Endothelial cell (in vitro differentiated cells): ENCODE measurements at regions not wholly inside any gene's neighbourhood (a gene's known extent, or its start where the extent isn't known, plus 50 kb on each side); places are given as distances from the start of the nearest gene placed in this dataset.

Experiments used
- DNase-seq: peaks from one replicate; pipeline ENCODE4 v3.0.0; 2021; ENCODE audit warnings: low spot score
- H3K27ac Mint-ChIP-seq: one replicate; pipeline ENCODE4 v1.8.0; 2021; ENCODE audit warnings: mixed read lengths, inconsistent platforms; ENCODE audit not compliant: unreplicated experiment
- H3K27me3 Mint-ChIP-seq: one replicate; pipeline ENCODE4 v1.8.0; 2021; ENCODE audit warnings: mild to moderate bottlenecking, moderate library complexity, mixed read lengths, inconsistent platforms; ENCODE audit not compliant: unreplicated experiment
- H3K36me3 Mint-ChIP-seq: one replicate; pipeline ENCODE4 v1.8.0; 2021; ENCODE audit warnings: mild to moderate bottlenecking, low read depth, mixed read lengths, inconsistent platforms; ENCODE audit not compliant: unreplicated experiment
- H3K4me1 Mint-ChIP-seq: one replicate; pipeline ENCODE4 v1.8.0; 2021; ENCODE audit warnings: mild to moderate bottlenecking, mixed read lengths, inconsistent platforms; ENCODE audit not compliant: unreplicated experiment
- H3K4me3 Mint-ChIP-seq: one replicate; pipeline ENCODE4 v1.8.0; 2021; ENCODE audit warnings: mild to moderate bottlenecking, mixed read lengths, inconsistent platforms; ENCODE audit not compliant: unreplicated experiment
- H3K9me3 Mint-ChIP-seq: one replicate; pipeline ENCODE4 v1.8.0; 2021; ENCODE audit warnings: mixed read lengths, inconsistent platforms; ENCODE audit not compliant: unreplicated experiment
- CTCF ChIP-seq: fragments of 200-600 bp; sonication (generic); IDR thresholded peaks from one replicate; pipeline ENCODE4 v1.5.0; 2021; ENCODE audit warnings: antibody characterized with exemption; ENCODE audit not compliant: unreplicated experiment

- H3K4me3 Mint-ChIP-seq = no peak overlapping the region
- no peaks in the 10 kb centered on the region for H3K9me3 Mint-ChIP-seq
- no peak overlapping the region for H3K27ac Mint-ChIP-seq
- no peaks in the 10 kb centered on the region for H3K36me3 Mint-ChIP-seq
- no peak for TF ChIP-seq CTCF
- peaks cover 3% of the 10 kb centered on the region for H3K27me3 Mint-ChIP-seq
- H3K4me1 Mint-ChIP-seq = peaks cover 2% of the 10 kb centered on the region
- DNase-seq = no peak
These were observed 176.4 kb downstream of the LY86 start for GRCh38 chr6:6764764-6765434.

DNA sequence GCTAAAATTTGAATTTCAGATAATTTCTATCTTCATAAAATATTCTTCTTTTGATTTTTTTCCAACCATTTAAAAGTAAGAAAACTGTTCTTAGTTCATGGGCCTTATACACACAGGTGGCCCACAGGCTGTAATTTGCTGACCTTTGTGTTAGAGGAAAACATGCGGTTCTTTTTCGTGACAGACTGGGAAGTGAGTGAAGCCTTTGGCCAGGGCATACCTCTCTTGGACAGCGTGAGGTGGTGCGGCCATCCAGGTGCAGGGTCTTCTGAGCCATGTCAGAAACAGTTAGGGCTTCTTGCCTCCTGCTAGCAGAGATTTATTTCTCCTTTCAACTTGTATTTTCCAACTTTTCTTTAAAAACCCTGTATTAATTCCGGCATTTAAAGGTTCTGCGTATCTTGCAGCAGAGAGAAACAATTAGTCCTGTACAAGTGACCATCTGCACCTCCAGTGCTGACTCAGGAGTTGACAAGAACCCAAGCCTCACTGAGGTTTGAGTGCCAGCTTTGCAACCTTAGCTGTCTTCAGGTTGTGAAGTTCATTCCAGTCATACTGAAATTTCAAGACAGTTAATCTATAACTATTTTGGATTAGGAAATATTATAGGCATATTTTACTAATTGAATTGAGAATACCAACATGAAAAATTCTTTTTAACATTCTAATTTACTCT is 177.8 kb downstream of the LY86 start:
- no peaks in the 10 kb centered on the region for H3K9me3 Mint-ChIP-seq
- H3K4me3 Mint-ChIP-seq = no peak overlapping the region
- no peak for DNase-seq
- H3K4me1 Mint-ChIP-seq = no peaks in the 10 kb centered on the region
- peaks cover 3% of the 10 kb centered on the region for H3K27me3 Mint-ChIP-seq
- H3K36me3 Mint-ChIP-seq = no peaks in the 10 kb centered on the region
- no peak overlapping the region for H3K27ac Mint-ChIP-seq
- no peak for TF ChIP-seq CTCF

DNA sequence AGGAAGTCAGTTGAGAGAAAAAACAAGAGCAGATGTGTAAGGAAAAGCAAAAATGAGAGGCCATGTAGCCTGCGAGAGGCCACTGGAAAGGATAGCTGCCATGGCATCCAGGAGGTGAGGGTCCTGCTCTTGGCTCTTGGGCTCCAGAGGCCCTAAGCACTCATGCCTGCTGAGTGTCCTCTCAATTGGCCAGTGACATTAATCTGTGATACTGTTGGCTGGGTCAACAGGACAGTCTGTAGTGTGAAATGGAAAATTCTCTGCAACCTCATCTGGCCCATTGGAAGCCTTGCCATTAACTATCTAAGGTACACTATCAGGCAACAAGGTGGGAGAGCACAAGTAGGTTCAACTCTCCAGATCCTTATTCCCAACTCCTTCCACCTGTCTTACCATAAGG is 180.9 kb downstream of the LY86 start:
- H3K36me3 Mint-ChIP-seq = no peaks in the 10 kb centered on the region
- DNase-seq = no peak
- H3K27me3 Mint-ChIP-seq = peaks cover 2% of the 10 kb centered on the region
- no peaks in the 10 kb centered on the region for H3K9me3 Mint-ChIP-seq
- H3K4me3 Mint-ChIP-seq = no peak overlapping the region
- no peak overlapping the region for H3K27ac Mint-ChIP-seq
- no peaks in the 10 kb centered on the region for H3K4me1 Mint-ChIP-seq
- no peak for TF ChIP-seq CTCF

GRCh38 chr6:6771224-6771945 is 182.9 kb downstream of the LY86 start:
- DNase-seq = no peak
- H3K4me1 Mint-ChIP-seq = no peaks in the 10 kb centered on the region
- H3K36me3 Mint-ChIP-seq = no peaks in the 10 kb centered on the region
- TF ChIP-seq CTCF = no peak
- H3K4me3 Mint-ChIP-seq = no peak overlapping the region
- H3K27me3 Mint-ChIP-seq = no peaks in the 10 kb centered on the region
- H3K9me3 Mint-ChIP-seq = no peaks in the 10 kb centered on the region
- H3K27ac Mint-ChIP-seq = no peak overlapping the region

DNA sequence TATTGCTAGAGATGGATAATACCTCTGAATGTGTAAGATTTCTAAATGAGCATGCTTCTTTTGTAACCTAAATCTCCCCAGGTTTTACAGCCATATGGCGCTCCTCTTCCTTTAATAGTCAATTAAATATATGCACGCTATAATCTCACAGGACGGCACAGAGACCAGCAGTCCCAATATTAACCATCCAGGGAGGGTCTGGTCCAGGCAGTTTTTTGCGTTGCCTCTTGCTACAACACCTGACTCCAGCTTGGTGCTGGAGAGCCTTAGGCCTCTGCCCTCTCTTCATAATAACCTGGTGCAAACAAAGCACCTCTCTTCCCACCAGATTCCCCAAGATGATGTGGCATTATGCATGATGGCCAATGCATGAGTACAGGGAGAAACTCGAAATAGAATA is 183.4 kb downstream of the LY86 start:
- no peak for DNase-seq
- no peaks in the 10 kb centered on the region for H3K27me3 Mint-ChIP-seq
- no peak overlapping the region for H3K4me3 Mint-ChIP-seq
- no peak for TF ChIP-seq CTCF
- no peaks in the 10 kb centered on the region for H3K4me1 Mint-ChIP-seq
- no peak overlapping the region for H3K27ac Mint-ChIP-seq
- H3K9me3 Mint-ChIP-seq = no peaks in the 10 kb centered on the region
- H3K36me3 Mint-ChIP-seq = no peaks in the 10 kb centered on the region
